ENCODE measurements at regions not wholly inside any gene's neighbourhood (a gene's known extent, or its start where the extent isn't known, plus 50 kb on each side); places are given as distances from the start of the nearest gene placed in this dataset.

DNA sequence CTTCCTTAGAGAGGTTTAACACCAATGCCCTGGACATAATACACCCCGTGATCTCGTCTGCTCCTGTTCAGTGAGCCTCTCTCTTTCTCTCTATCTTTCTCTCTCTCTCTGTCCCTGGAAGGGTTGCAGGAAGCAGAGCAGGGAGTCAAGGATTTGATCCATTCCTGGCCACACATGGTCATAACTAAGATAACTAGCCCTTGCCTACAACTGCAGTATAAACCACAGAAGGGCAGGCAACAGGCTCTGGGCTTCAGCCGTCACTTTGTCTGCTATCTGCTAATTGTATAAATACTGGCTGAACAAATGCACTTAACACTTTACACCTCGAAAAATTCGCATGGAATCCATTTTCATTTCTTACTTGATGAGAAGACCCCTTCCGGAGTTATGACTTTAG lies 357.5 kb upstream of the RUNX1 start:
- no peaks in the 10 kb centered on the region for H3K9me3 ChIP-seq (ENCODE audit: low read length)
- H4K20me1 ChIP-seq (ENCODE audit: insufficient read depth, low read length) = no peaks in the 10 kb centered on the region
- BruUV-seq (replicated peaks) = no TSS peak
- ChIA-PET POLR2A (interaction anchor here (0.6 kb wide), 1 partner anchor 627 kb away, joined by 3 read pairs; no protein-coding TSS in a partner anchor), CTCF (ENCODE audit: unreplicated experiment) (no interaction called here)
- no peak overlapping the region for H3K4me2 ChIP-seq (ENCODE audit: low read length)
- H3K27ac ChIP-seq (ENCODE audit: low read depth, low read length, poor library complexity, severe bottlenecking) = no peak overlapping the region
- intact Hi-C loops (cut with micrococcal nuclease; ENCODE audit: unreplicated experiment) = loop anchor here (10.0 kb wide), 1 partner anchor 618 kb away; no protein-coding TSS in a partner anchor
- H2AFZ ChIP-seq (ENCODE audit: low read length) = no peak overlapping the region
- no peaks in the 10 kb centered on the region for H3K9me2 ChIP-seq (ENCODE audit: insufficient read depth, low read length)
- H3K79me2 ChIP-seq (ENCODE audit: insufficient read depth, low read depth, low read length) = no peaks in the 10 kb centered on the region
- no peak overlapping the region for H3K4me3 ChIP-seq (ENCODE audit: low read depth, low read length, poor library complexity, severe bottlenecking)
- H3K4me1 ChIP-seq (ENCODE audit: insufficient read depth, low read length, poor library complexity, severe bottlenecking) = no peaks in the 10 kb centered on the region
- H3K36me3 ChIP-seq (ENCODE audit: insufficient read depth, low read length) = no peaks in the 10 kb centered on the region
- no peak for DNase-seq (ENCODE audit: low spot score)
- TF ChIP-seq, protein P1, sequence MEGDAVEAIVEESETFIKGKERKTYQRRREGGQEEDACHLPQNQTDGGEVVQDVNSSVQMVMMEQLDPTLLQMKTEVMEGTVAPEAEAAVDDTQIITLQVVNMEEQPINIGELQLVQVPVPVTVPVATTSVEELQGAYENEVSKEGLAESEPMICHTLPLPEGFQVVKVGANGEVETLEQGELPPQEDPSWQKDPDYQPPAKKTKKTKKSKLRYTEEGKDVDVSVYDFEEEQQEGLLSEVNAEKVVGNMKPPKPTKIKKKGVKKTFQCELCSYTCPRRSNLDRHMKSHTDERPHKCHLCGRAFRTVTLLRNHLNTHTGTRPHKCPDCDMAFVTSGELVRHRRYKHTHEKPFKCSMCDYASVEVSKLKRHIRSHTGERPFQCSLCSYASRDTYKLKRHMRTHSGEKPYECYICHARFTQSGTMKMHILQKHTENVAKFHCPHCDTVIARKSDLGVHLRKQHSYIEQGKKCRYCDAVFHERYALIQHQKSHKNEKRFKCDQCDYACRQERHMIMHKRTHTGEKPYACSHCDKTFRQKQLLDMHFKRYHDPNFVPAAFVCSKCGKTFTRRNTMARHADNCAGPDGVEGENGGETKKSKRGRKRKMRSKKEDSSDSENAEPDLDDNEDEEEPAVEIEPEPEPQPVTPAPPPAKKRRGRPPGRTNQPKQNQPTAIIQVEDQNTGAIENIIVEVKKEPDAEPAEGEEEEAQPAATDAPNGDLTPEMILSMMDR (conservative IDR thresholded peaks at IDR 0.05; ENCODE audit: low read length) = no peak
- TF ChIP-seq EZH2phosphoT487 (IDR thresholded peaks at IDR 0.05; ENCODE audit: borderline replicate concordance, low read depth, low read length) = no peak

DNA sequence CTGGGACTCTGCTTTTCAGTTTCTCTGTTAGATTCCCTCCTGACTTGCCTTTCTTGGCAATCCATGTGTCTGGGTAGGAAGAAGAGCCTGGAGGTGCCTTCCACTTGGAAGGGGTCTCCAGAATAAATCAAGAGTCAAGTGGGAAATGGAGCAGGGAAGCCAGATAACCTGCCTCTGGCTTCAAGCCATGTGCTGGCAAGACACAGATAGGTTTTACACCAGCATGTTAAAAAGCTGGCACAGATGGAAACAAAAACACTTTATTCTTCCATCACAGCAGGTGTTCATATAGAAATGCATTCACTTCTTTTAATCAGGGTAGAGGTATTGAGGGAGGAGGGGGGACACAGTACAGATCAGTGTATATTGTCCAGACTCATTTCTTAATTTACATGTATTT lies 356.9 kb upstream of the RUNX1 start:
- DNase-seq (ENCODE audit: low spot score) = no peak
- TF ChIP-seq EZH2phosphoT487 (IDR thresholded peaks at IDR 0.05; ENCODE audit: borderline replicate concordance, low read depth, low read length) = no peak
- TF ChIP-seq, protein P1 (conservative IDR thresholded peaks at IDR 0.05; ENCODE audit: low read length) = no peak
- no peaks in the 10 kb centered on the region for H3K79me2 ChIP-seq (ENCODE audit: insufficient read depth, low read depth, low read length)
- H3K36me3 ChIP-seq (ENCODE audit: insufficient read depth, low read length) = no peaks in the 10 kb centered on the region
- no peaks in the 10 kb centered on the region for H3K9me2 ChIP-seq (ENCODE audit: insufficient read depth, low read length)
- H3K9me3 ChIP-seq (ENCODE audit: low read length) = no peaks in the 10 kb centered on the region
- no peak overlapping the region for H3K4me3 ChIP-seq (ENCODE audit: low read depth, low read length, poor library complexity, severe bottlenecking)
- H3K4me1 ChIP-seq (ENCODE audit: insufficient read depth, low read length, poor library complexity, severe bottlenecking) = no peaks in the 10 kb centered on the region
- POLR2A ChIA-PET = no interaction called here
- intact Hi-C loops (cut with micrococcal nuclease; ENCODE audit: unreplicated experiment) = loop anchor here (10.0 kb wide), 1 partner anchor 619 kb away; no protein-coding TSS in a partner anchor
- H3K27ac ChIP-seq (ENCODE audit: low read depth, low read length, poor library complexity, severe bottlenecking) = no peak overlapping the region
- H2AFZ ChIP-seq (ENCODE audit: low read length) = no peak overlapping the region
- H4K20me1 ChIP-seq (ENCODE audit: insufficient read depth, low read length) = no peaks in the 10 kb centered on the region
- no TSS peak for BruUV-seq (replicated peaks)
- CTCF ChIA-PET (ENCODE audit: unreplicated experiment) = no interaction called here
- no peak overlapping the region for H3K4me2 ChIP-seq (ENCODE audit: low read length)

- no peaks in the 10 kb centered on the region for H3K36me3 ChIP-seq (ENCODE audit: insufficient read depth, low read length)
- BruUV-seq (replicated peaks) = no TSS peak
- no peaks in the 10 kb centered on the region for H3K9me3 ChIP-seq (ENCODE audit: low read length)
- no peak for DNase-seq (ENCODE audit: low spot score)
- no peaks in the 10 kb centered on the region for H3K9me2 ChIP-seq (ENCODE audit: insufficient read depth, low read length)
- ChIA-PET POLR2A (no interaction called here), CTCF (ENCODE audit: unreplicated experiment) (no interaction called here)
- intact Hi-C loops (cut with micrococcal nuclease; ENCODE audit: unreplicated experiment) = loop anchor here (5.0 to 10.0 kb wide), 2 partner anchors 621 to 708 kb away; no protein-coding TSS in a partner anchor
- no peaks in the 10 kb centered on the region for H3K79me2 ChIP-seq (ENCODE audit: insufficient read depth, low read depth, low read length)
- TF ChIP-seq EZH2phosphoT487 (IDR thresholded peaks at IDR 0.05; ENCODE audit: borderline replicate concordance, low read depth, low read length) = no peak
- TF ChIP-seq, protein P1 (conservative IDR thresholded peaks at IDR 0.05; ENCODE audit: low read length) = no peak
- no peak overlapping the region for H3K4me2 ChIP-seq (ENCODE audit: low read length)
- H4K20me1 ChIP-seq (ENCODE audit: insufficient read depth, low read length) = no peaks in the 10 kb centered on the region
- H2AFZ ChIP-seq (ENCODE audit: low read length) = no peak overlapping the region
- H3K27ac ChIP-seq (ENCODE audit: low read depth, low read length, poor library complexity, severe bottlenecking) = no peak overlapping the region
- H3K4me3 ChIP-seq (ENCODE audit: low read depth, low read length, poor library complexity, severe bottlenecking) = no peak overlapping the region
- H3K4me1 ChIP-seq (ENCODE audit: insufficient read depth, low read length, poor library complexity, severe bottlenecking) = peaks cover 11% of the 10 kb centered on the region
These were observed 355.1 kb upstream of the RUNX1 start for GRCh38 chr21:35404247-35404646.

All from OCI-LY7 (cell line).